IPS-18c (cell line): ENCODE measurements at regions not wholly inside any gene's neighbourhood (a gene's known extent, or its start where the extent isn't known, plus 50 kb on each side); places are given as distances from the start of the nearest gene placed in this dataset.

Experiments
- H3K4me3 ChIP-seq: 2 replicates; pipeline ENCODE4 v1.7.0; 2013; ENCODE audit warnings: low read depth, mild to moderate bottlenecking, low read length, moderate library complexity; ENCODE audit not compliant: insufficient read depth
- H3K9me3 ChIP-seq: one replicate; pipeline ENCODE4 v1.6.1; 2013; ENCODE audit warnings: mild to moderate bottlenecking, low read length, moderate library complexity; ENCODE audit not compliant: control insufficient read depth, insufficient read depth

- Histone ChIP-seq H3K4me3 (no peak overlapping the region), H3K9me3 (no peaks in the 10 kb centered on the region)
Observed at GRCh38 chr16:76222087-76222486, 55.1 kb upstream of the CNTNAP4 start.

DNA sequence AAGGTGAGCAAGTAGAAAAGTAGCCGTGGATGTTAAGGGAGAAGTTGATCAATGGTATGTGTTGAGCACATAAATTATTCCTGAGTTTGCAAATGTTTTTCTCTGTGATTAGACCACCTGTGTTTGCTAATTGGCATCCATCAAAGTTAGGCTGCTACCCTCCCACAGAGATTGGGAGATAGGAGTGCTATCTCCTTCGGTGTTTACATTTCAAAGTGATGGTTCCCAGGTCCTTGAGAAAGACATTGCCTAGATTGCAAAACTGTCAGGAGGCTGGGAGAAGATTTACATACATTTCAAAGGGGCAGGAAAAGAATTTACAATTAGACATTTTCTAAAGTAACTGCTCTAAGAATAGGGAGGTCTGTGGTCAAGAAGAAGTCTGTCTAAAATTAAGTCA is 54.3 kb upstream of the CNTNAP4 start:
- Histone ChIP-seq H3K4me3 (no peak overlapping the region), H3K9me3 (no peaks in the 10 kb centered on the region)

GRCh38 chr16:76226011-76226410 is 51.2 kb upstream of the CNTNAP4 start:
- Histone ChIP-seq H3K9me3 (no peaks in the 10 kb centered on the region), H3K4me3 (no peak overlapping the region)

GRCh38 chr16:76226481-76226880 is 50.7 kb upstream of the CNTNAP4 start:
- Histone ChIP-seq H3K9me3 (no peaks in the 10 kb centered on the region), H3K4me3 (no peak overlapping the region)
